HEK293 (cell line): ENCODE measurements at regions not wholly inside any gene's neighbourhood (a gene's known extent, or its start where the extent isn't known, plus 50 kb on each side); places are given as distances from the start of the nearest gene placed in this dataset.
"Not testable (repeated sequence)": the region's sequence is repeated elsewhere in the genome, so short reads cannot be mapped to it uniquely, and the experiment has no call there.

Experiments
- TRIM28 ChIP-seq: IDR thresholded peaks from 2 replicates; pipeline ENCODE4 v1.6.1; 2011; ENCODE audit warnings: low read length, control low read depth, borderline replicate concordance
- ZNF266 ChIP-seq: fragments of 450-650 bp; formaldehyde crosslinking; IDR thresholded peaks from 2 replicates; pipeline ENCODE4 v1.5.1; 2016; ENCODE audit warnings: missing biosample characterization, missing genetic modification characterization, low read depth
- ZNF394 ChIP-seq: fragments of 450-650 bp; formaldehyde crosslinking; IDR thresholded peaks from 2 replicates; pipeline ENCODE4 v1.5.1; 2016; ENCODE audit warnings: missing biosample characterization, missing genetic modification characterization, mild to moderate bottlenecking, moderate library complexity, borderline replicate concordance
- ZNF558 ChIP-seq: fragments of 450-650 bp; formaldehyde crosslinking; IDR thresholded peaks from 2 replicates; pipeline ENCODE4 v1.5.1; 2016; ENCODE audit warnings: missing biosample characterization, missing genetic modification characterization
- ZNF623 ChIP-seq: fragments of 450-650 bp; formaldehyde crosslinking; IDR thresholded peaks from 2 replicates; pipeline ENCODE4 v1.5.1; 2016; ENCODE audit warnings: missing biosample characterization, missing genetic modification characterization
- TF ChIP-seq, protein P1 (sequence below): fragments of 450-650 bp; formaldehyde crosslinking; IDR thresholded peaks from 2 replicates; pipeline ENCODE4 v1.5.1; 2017; ENCODE audit warnings: missing biosample characterization, missing genetic modification characterization
- TF ChIP-seq, protein P2 (sequence below): fragments of 450-650 bp; formaldehyde crosslinking; IDR thresholded peaks from 2 replicates; pipeline ENCODE4 v1.5.1; 2016; ENCODE audit warnings: missing biosample characterization, missing genetic modification characterization
- TF ChIP-seq, protein P3 (sequence below): fragments of 450-650 bp; formaldehyde crosslinking; IDR thresholded peaks from 2 replicates; pipeline ENCODE4 v1.5.1; 2016; ENCODE audit warnings: missing biosample characterization, missing genetic modification characterization
- TF ChIP-seq, protein P4 (sequence below): fragments of 450-650 bp; formaldehyde crosslinking; IDR thresholded peaks from 2 replicates; pipeline ENCODE4 v1.5.1; 2016; ENCODE audit warnings: missing biosample characterization, missing genetic modification characterization
- TF ChIP-seq, protein P5 (sequence below): fragments of 450-650 bp; formaldehyde crosslinking; IDR thresholded peaks from 2 replicates; pipeline ENCODE4 v1.5.1; 2016; ENCODE audit warnings: missing biosample characterization, missing genetic modification characterization, low read depth
- TF ChIP-seq, protein P6 (sequence below): fragments of 450-650 bp; formaldehyde crosslinking; IDR thresholded peaks from 2 replicates; pipeline ENCODE4 v1.5.1; 2016; ENCODE audit warnings: missing biosample characterization, missing genetic modification characterization, borderline replicate concordance

DNA sequence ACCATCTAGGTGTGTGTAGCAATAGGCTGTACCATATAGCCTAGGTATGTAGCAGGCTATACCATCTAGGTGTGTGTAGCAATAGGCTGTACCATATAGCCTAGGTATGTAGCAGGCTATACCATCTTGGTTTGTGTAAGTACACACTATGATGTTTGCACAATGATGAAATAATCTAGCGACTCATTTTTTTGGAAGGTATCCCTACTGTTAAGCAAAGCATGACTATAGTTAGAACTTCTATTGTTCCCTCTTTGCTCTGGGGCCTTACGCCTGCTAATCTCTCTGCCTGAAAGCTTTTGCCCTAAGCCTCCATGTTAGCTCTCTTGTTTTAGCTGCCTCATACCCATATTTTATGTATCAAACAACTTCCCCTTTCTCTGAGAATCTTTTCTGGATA lies 563.3 kb downstream of the PIK3C3 start:
- TF ChIP-seq TRIM28; ZNF623; ZNF394 (tag by site-specific recombination); ZNF266 (tag by site-specific recombination); ZNF558 (tag by site-specific recombination): not testable (repeated sequence)
- TF ChIP-seq, protein P1, sequence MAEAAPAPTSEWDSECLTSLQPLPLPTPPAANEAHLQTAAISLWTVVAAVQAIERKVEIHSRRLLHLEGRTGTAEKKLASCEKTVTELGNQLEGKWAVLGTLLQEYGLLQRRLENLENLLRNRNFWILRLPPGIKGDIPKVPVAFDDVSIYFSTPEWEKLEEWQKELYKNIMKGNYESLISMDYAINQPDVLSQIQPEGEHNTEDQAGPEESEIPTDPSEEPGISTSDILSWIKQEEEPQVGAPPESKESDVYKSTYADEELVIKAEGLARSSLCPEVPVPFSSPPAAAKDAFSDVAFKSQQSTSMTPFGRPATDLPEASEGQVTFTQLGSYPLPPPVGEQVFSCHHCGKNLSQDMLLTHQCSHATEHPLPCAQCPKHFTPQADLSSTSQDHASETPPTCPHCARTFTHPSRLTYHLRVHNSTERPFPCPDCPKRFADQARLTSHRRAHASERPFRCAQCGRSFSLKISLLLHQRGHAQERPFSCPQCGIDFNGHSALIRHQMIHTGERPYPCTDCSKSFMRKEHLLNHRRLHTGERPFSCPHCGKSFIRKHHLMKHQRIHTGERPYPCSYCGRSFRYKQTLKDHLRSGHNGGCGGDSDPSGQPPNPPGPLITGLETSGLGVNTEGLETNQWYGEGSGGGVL (tag by site-specific recombination) = not testable (repeated sequence)
- TF ChIP-seq, protein P2, sequence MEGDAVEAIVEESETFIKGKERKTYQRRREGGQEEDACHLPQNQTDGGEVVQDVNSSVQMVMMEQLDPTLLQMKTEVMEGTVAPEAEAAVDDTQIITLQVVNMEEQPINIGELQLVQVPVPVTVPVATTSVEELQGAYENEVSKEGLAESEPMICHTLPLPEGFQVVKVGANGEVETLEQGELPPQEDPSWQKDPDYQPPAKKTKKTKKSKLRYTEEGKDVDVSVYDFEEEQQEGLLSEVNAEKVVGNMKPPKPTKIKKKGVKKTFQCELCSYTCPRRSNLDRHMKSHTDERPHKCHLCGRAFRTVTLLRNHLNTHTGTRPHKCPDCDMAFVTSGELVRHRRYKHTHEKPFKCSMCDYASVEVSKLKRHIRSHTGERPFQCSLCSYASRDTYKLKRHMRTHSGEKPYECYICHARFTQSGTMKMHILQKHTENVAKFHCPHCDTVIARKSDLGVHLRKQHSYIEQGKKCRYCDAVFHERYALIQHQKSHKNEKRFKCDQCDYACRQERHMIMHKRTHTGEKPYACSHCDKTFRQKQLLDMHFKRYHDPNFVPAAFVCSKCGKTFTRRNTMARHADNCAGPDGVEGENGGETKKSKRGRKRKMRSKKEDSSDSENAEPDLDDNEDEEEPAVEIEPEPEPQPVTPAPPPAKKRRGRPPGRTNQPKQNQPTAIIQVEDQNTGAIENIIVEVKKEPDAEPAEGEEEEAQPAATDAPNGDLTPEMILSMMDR (tag by site-specific recombination) = not testable (repeated sequence)
- TF ChIP-seq, protein P3, sequence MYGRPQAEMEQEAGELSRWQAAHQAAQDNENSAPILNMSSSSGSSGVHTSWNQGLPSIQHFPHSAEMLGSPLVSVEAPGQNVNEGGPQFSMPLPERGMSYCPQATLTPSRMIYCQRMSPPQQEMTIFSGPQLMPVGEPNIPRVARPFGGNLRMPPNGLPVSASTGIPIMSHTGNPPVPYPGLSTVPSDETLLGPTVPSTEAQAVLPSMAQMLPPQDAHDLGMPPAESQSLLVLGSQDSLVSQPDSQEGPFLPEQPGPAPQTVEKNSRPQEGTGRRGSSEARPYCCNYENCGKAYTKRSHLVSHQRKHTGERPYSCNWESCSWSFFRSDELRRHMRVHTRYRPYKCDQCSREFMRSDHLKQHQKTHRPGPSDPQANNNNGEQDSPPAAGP (tag by site-specific recombination) = not testable (repeated sequence)
- TF ChIP-seq, protein P4, sequence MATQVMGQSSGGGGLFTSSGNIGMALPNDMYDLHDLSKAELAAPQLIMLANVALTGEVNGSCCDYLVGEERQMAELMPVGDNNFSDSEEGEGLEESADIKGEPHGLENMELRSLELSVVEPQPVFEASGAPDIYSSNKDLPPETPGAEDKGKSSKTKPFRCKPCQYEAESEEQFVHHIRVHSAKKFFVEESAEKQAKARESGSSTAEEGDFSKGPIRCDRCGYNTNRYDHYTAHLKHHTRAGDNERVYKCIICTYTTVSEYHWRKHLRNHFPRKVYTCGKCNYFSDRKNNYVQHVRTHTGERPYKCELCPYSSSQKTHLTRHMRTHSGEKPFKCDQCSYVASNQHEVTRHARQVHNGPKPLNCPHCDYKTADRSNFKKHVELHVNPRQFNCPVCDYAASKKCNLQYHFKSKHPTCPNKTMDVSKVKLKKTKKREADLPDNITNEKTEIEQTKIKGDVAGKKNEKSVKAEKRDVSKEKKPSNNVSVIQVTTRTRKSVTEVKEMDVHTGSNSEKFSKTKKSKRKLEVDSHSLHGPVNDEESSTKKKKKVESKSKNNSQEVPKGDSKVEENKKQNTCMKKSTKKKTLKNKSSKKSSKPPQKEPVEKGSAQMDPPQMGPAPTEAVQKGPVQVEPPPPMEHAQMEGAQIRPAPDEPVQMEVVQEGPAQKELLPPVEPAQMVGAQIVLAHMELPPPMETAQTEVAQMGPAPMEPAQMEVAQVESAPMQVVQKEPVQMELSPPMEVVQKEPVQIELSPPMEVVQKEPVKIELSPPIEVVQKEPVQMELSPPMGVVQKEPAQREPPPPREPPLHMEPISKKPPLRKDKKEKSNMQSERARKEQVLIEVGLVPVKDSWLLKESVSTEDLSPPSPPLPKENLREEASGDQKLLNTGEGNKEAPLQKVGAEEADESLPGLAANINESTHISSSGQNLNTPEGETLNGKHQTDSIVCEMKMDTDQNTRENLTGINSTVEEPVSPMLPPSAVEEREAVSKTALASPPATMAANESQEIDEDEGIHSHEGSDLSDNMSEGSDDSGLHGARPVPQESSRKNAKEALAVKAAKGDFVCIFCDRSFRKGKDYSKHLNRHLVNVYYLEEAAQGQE (tag by site-specific recombination) = not testable (repeated sequence)
- TF ChIP-seq, protein P5, sequence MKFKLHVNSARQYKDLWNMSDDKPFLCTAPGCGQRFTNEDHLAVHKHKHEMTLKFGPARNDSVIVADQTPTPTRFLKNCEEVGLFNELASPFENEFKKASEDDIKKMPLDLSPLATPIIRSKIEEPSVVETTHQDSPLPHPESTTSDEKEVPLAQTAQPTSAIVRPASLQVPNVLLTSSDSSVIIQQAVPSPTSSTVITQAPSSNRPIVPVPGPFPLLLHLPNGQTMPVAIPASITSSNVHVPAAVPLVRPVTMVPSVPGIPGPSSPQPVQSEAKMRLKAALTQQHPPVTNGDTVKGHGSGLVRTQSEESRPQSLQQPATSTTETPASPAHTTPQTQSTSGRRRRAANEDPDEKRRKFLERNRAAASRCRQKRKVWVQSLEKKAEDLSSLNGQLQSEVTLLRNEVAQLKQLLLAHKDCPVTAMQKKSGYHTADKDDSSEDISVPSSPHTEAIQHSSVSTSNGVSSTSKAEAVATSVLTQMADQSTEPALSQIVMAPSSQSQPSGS (tag by site-specific recombination) = not testable (repeated sequence)
- TF ChIP-seq, protein P6, sequence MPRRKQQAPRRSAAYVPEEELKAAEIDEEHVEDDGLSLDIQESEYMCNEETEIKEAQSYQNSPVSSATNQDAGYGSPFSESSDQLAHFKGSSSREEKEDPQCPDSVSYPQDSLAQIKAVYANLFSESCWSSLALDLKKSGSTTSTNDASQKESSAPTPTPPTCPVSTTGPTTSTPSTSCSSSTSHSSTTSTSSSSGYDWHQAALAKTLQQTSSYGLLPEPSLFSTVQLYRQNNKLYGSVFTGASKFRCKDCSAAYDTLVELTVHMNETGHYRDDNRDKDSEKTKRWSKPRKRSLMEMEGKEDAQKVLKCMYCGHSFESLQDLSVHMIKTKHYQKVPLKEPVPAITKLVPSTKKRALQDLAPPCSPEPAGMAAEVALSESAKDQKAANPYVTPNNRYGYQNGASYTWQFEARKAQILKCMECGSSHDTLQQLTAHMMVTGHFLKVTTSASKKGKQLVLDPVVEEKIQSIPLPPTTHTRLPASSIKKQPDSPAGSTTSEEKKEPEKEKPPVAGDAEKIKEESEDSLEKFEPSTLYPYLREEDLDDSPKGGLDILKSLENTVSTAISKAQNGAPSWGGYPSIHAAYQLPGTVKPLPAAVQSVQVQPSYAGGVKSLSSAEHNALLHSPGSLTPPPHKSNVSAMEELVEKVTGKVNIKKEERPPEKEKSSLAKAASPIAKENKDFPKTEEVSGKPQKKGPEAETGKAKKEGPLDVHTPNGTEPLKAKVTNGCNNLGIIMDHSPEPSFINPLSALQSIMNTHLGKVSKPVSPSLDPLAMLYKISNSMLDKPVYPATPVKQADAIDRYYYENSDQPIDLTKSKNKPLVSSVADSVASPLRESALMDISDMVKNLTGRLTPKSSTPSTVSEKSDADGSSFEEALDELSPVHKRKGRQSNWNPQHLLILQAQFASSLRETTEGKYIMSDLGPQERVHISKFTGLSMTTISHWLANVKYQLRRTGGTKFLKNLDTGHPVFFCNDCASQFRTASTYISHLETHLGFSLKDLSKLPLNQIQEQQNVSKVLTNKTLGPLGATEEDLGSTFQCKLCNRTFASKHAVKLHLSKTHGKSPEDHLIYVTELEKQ = not testable (repeated sequence)
